ENCODE measurements at regions not wholly inside any gene's neighbourhood (a gene's known extent, or its start where the extent isn't known, plus 50 kb on each side); places are given as distances from the start of the nearest gene placed in this dataset.

DNA sequence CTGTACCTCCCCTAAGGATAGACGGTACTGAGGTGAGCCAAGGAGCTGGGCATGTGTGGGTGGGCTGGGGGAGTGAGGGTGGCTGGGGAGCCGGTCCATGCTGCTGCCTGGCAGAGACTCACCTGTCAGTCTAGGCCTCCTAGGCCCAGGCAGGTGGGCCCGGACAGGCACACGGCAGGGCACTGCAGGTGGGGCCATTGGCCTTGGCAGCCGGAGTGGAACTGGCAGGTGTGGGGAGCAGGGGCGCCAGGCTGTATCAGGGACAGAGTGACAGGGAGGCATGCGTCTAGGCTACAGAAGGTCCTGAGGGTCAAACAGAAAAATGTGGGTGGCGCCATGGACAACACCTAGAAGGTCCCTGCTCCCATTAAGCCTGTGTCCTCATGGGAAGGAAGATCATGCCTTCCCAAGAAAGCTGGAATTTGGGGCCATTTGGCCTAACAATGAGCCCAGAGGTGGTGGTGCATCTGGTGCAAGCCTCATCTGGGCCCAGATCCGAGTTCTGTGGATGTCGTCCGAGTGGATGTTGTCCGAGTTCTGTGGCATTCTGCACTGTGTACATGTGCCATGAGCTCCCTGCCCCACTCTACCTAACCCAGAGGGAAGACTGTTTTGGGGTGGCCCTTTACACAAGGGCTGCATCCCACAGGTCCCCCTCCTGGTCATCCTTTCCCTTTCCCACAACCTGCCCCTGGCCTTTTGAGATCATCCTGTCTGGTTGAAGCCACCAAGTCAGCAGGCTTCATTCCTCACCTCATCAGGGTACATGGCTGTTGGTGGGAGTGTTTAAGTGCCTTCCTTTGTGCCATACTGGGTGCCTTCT lies 249.7 kb downstream of the GLI2 start:
- no peaks in the 10 kb centered on the region for H3K9me3 ChIP-seq (ENCODE audit: control insufficient read depth in 1 of 2, insufficient read depth in 1 of 2, low read depth in 1 of 2, low read length in 2 of 2)
- no peak overlapping the region for H3K9ac ChIP-seq (ENCODE audit: low read length)
- no peak overlapping the region for H3K4me2 ChIP-seq (ENCODE audit: low read length)
- H3K27ac ChIP-seq (ENCODE audit: low read depth, low read length) = no peak overlapping the region
- no peak overlapping the region for H2AFZ ChIP-seq (ENCODE audit: low read depth, low read length, poor library complexity, severe bottlenecking)
- intact Hi-C loops (cut with micrococcal nuclease) = no loop called here
- H3K79me2 ChIP-seq (ENCODE audit: insufficient read depth, low read length) = no peaks in the 10 kb centered on the region
- H3K27me3 ChIP-seq (ENCODE audit: insufficient read depth, low read length) = no peaks in the 10 kb centered on the region; the same call in 1 of the 2 replicates
- CTCF ChIA-PET = no interaction called here
- no peaks in the 10 kb centered on the region for H3K4me1 ChIP-seq (ENCODE audit: control insufficient read depth in 1 of 2, insufficient read depth in 2 of 2, low read length in 2 of 2)
- no peak for TF ChIP-seq SP1 (IDR thresholded peaks at IDR 0.05; ENCODE audit: low read depth)
- ATAC-seq (no peak), DNase-seq (ENCODE audit: low read depth, low spot score) (no peak)
- H3K4me3 ChIP-seq (replicated peaks in 1 of 2; ENCODE audit: low read depth in 1 of 2, low read length in 2 of 2) = no peak overlapping the region
- H3K9me2 ChIP-seq (ENCODE audit: insufficient read depth) = no peaks in the 10 kb centered on the region
- RAD21 ChIA-PET (ENCODE audit: low non-redundant PET in 1 of 2, low total read pairs in 2 of 2, uncharacterized antibody in 2 of 2, unreplicated experiment in 2 of 2) = no interaction called here
- H3K36me3 ChIP-seq (ENCODE audit: control insufficient read depth in 1 of 2, insufficient read depth in 2 of 2, low read length in 2 of 2) = no peaks in the 10 kb centered on the region
- no TSS peak for BruUV-seq (replicated peaks)
- H4K20me1 ChIP-seq (ENCODE audit: insufficient read depth) = no peaks in the 10 kb centered on the region
- POLR2A ChIA-PET = no interaction called here

GRCh38 chr2:120985997-120986651 lies 250.5 kb downstream of the GLI2 start:
- Histone ChIP-seq H3K9me2 (ENCODE audit: insufficient read depth) (no peaks in the 10 kb centered on the region), H3K27me3 (ENCODE audit: insufficient read depth, low read length) (no peaks in the 10 kb centered on the region; the same call in 1 of the 2 replicates), H2AFZ (ENCODE audit: low read depth, low read length, poor library complexity, severe bottlenecking) (no peak overlapping the region), H4K20me1 (ENCODE audit: insufficient read depth) (no peaks in the 10 kb centered on the region), H3K9me3 (ENCODE audit: control insufficient read depth in 1 of 2, insufficient read depth in 1 of 2, low read depth in 1 of 2, low read length in 2 of 2) (no peaks in the 10 kb centered on the region), H3K79me2 (ENCODE audit: insufficient read depth, low read length) (no peaks in the 10 kb centered on the region), H3K36me3 (ENCODE audit: control insufficient read depth in 1 of 2, insufficient read depth in 2 of 2, low read length in 2 of 2) (no peaks in the 10 kb centered on the region), H3K4me3 (replicated peaks in 1 of 2; ENCODE audit: low read depth in 1 of 2, low read length in 2 of 2) (no peak overlapping the region), H3K9ac (ENCODE audit: low read length) (no peak overlapping the region), H3K27ac (ENCODE audit: low read depth, low read length) (no peak overlapping the region), H3K4me2 (ENCODE audit: low read length) (no peak overlapping the region), H3K4me1 (ENCODE audit: control insufficient read depth in 1 of 2, insufficient read depth in 2 of 2, low read length in 2 of 2) (no peaks in the 10 kb centered on the region)
- POLR2A ChIA-PET = no interaction called here
- DNase-seq (ENCODE audit: low read depth, low spot score) (no peak), ATAC-seq (no peak)
- no TSS peak for BruUV-seq (replicated peaks)
- intact Hi-C loops (cut with micrococcal nuclease) = no loop called here
- RAD21 ChIA-PET (ENCODE audit: low non-redundant PET in 1 of 2, low total read pairs in 2 of 2, uncharacterized antibody in 2 of 2, unreplicated experiment in 2 of 2) = no interaction called here
- TF ChIP-seq REST (IDR thresholded peaks at IDR 0.05; ENCODE audit: low read depth) = no peak
- no peak for TF ChIP-seq YY1 (IDR thresholded peaks at IDR 0.05; ENCODE audit: extremely low read depth, insufficient replicate concordance, low read depth, low read length)
- TF ChIP-seq SP1 (IDR thresholded peaks at IDR 0.05; ENCODE audit: low read depth) = no peak
- no peak for TF ChIP-seq SIN3A (IDR thresholded peaks at IDR 0.05; ENCODE audit: low read depth)
- TF ChIP-seq JUND (IDR thresholded peaks at IDR 0.05) = no peak
- TF ChIP-seq, protein P1, sequence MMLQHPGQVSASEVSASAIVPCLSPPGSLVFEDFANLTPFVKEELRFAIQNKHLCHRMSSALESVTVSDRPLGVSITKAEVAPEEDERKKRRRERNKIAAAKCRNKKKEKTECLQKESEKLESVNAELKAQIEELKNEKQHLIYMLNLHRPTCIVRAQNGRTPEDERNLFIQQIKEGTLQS (IDR thresholded peaks at IDR 0.05) = no peak
- TF ChIP-seq ZNF274 (IDR thresholded peaks at IDR 0.05; ENCODE audit: low read depth, low read length) = no peak
- TF ChIP-seq CTCF (IDR thresholded peaks at IDR 0.05 in 2 of 3, conservative IDR thresholded peaks at IDR 0.05 in 1 of 3; ENCODE audit: borderline replicate concordance in 1 of 3, insufficient read depth in 1 of 3, low read depth in 2 of 3, low read length in 2 of 3) = no peak
- CTCF ChIA-PET = no interaction called here
